ENCODE measurements at regions not wholly inside any gene's neighbourhood (a gene's known extent, or its start where the extent isn't known, plus 50 kb on each side); places are given as distances from the start of the nearest gene placed in this dataset.
A peak's percentile ranks its signal among the peaks of the same experiment; 100 is the strongest.

DNA sequence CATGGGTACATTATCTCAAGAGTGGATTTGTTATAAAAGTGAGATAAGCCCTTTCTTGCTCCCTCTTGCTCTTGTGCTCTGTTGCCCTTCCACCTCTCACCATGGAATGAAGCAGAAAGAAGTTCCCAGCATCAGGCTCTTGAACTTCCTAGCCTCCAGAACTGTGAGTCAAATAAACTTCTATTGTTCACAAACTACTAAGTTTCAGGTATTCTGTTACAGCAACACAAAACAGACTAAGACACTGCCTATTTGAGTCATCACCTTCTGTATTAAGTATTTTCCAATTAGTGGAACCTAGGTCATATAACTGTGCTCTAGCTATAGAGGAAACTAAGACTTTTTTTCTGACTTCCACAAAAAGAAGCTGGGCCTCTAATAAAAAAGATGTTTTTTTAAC, 201.2 kb upstream of the FOXG1 start:
- no peaks in the 10 kb centered on the region for H3K36me3 Mint-ChIP-seq (ENCODE audit: low read depth, unreplicated experiment)
- Histone ChIP-seq H3K27me3 (ENCODE audit: insufficient read depth, low read length) (no peaks in the 10 kb centered on the region), H2AFZ (ENCODE audit: low read depth, low read length) (no peak overlapping the region), H3K4me3 (ENCODE audit: insufficient read depth, low read depth, low read length) (no peak overlapping the region), H3K4me2 (ENCODE audit: low read length) (no peak overlapping the region), H4K20me1 (ENCODE audit: insufficient read depth, low read length) (no peaks in the 10 kb centered on the region), H3K4me1 (ENCODE audit: insufficient read depth, low read length) (no peaks in the 10 kb centered on the region), H3K36me3 (ENCODE audit: insufficient read depth, low read length) (no peaks in the 10 kb centered on the region), H3K9me3 (ENCODE audit: insufficient read depth, low read depth, low read length) (no peaks in the 10 kb centered on the region), H3K27ac (ENCODE audit: low read depth, low read length) (no peak overlapping the region), H3K9ac (ENCODE audit: low read length) (no peak overlapping the region), H3K79me2 (ENCODE audit: insufficient read depth, low read length) (no peaks in the 10 kb centered on the region)
- peaks cover 2% of the 10 kb centered on the region for H3K4me1 Mint-ChIP-seq (ENCODE audit: low read depth, unreplicated experiment)
- no peak overlapping the region for H3K4me3 Mint-ChIP-seq (ENCODE audit: unreplicated experiment)
- H3K9me3 Mint-ChIP-seq (ENCODE audit: unreplicated experiment) = peaks cover 2% of the 10 kb centered on the region
- FAIRE-seq (no peak), DNase-seq (ENCODE audit: low read depth) (no peak)
- H3K27me3 Mint-ChIP-seq (ENCODE audit: low read depth, unreplicated experiment) = no peaks in the 10 kb centered on the region
- no peak for TF ChIP-seq EZH2 (IDR thresholded peaks at IDR 0.05; ENCODE audit: insufficient read depth, low read length)
- TF ChIP-seq, protein P1, sequence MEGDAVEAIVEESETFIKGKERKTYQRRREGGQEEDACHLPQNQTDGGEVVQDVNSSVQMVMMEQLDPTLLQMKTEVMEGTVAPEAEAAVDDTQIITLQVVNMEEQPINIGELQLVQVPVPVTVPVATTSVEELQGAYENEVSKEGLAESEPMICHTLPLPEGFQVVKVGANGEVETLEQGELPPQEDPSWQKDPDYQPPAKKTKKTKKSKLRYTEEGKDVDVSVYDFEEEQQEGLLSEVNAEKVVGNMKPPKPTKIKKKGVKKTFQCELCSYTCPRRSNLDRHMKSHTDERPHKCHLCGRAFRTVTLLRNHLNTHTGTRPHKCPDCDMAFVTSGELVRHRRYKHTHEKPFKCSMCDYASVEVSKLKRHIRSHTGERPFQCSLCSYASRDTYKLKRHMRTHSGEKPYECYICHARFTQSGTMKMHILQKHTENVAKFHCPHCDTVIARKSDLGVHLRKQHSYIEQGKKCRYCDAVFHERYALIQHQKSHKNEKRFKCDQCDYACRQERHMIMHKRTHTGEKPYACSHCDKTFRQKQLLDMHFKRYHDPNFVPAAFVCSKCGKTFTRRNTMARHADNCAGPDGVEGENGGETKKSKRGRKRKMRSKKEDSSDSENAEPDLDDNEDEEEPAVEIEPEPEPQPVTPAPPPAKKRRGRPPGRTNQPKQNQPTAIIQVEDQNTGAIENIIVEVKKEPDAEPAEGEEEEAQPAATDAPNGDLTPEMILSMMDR (IDR thresholded peaks at IDR 0.05; ENCODE audit: insufficient read depth, low read depth, low read length) = no peak
- no peak overlapping the region for H3K27ac Mint-ChIP-seq (ENCODE audit: unreplicated experiment)

GRCh38 chr14:28570391-28570790, 196.2 kb upstream of the FOXG1 start:
- no peak overlapping the region for H3K27ac ChIP-seq (ENCODE audit: low read depth, low read length)
- no peak overlapping the region for H2AFZ ChIP-seq (ENCODE audit: low read depth, low read length)
- peaks cover 9% of the 10 kb centered on the region for H3K9me3 ChIP-seq (ENCODE audit: insufficient read depth, low read depth, low read length)
- Mint-ChIP-seq H3K4me3 (ENCODE audit: unreplicated experiment) (no peak overlapping the region), H3K36me3 (ENCODE audit: low read depth, unreplicated experiment) (no peaks in the 10 kb centered on the region), H3K27ac (ENCODE audit: unreplicated experiment) (no peak overlapping the region), H3K4me1 (ENCODE audit: low read depth, unreplicated experiment) (peaks cover 5% of the 10 kb centered on the region), H3K27me3 (ENCODE audit: low read depth, unreplicated experiment) (no peaks in the 10 kb centered on the region), H3K9me3 (ENCODE audit: unreplicated experiment) (peaks cover 12% of the 10 kb centered on the region)
- H3K4me3 ChIP-seq (ENCODE audit: insufficient read depth, low read depth, low read length) = no peak overlapping the region
- H3K4me1 ChIP-seq (ENCODE audit: insufficient read depth, low read length) = no peaks in the 10 kb centered on the region
- peak; percentile 21 for DNase-seq (ENCODE audit: low read depth)
- H3K27me3 ChIP-seq (ENCODE audit: insufficient read depth, low read length) = no peaks in the 10 kb centered on the region
- TF ChIP-seq, protein P1 (IDR thresholded peaks at IDR 0.05; ENCODE audit: insufficient read depth, low read depth, low read length) = no peak
- no peak for TF ChIP-seq EZH2 (IDR thresholded peaks at IDR 0.05; ENCODE audit: insufficient read depth, low read length)
- no peaks in the 10 kb centered on the region for H4K20me1 ChIP-seq (ENCODE audit: insufficient read depth, low read length)
- no peaks in the 10 kb centered on the region for H3K36me3 ChIP-seq (ENCODE audit: insufficient read depth, low read length)
- no peak overlapping the region for H3K4me2 ChIP-seq (ENCODE audit: low read length)
- no peaks in the 10 kb centered on the region for H3K79me2 ChIP-seq (ENCODE audit: insufficient read depth, low read length)
- FAIRE-seq = no peak
- no peak overlapping the region for H3K9ac ChIP-seq (ENCODE audit: low read length)

- Mint-ChIP-seq H3K36me3 (ENCODE audit: low read depth, unreplicated experiment) (no peaks in the 10 kb centered on the region), H3K27ac (ENCODE audit: unreplicated experiment) (no peak overlapping the region), H3K4me1 (ENCODE audit: low read depth, unreplicated experiment) (peaks cover 5% of the 10 kb centered on the region), H3K9me3 (ENCODE audit: unreplicated experiment) (peaks cover 12% of the 10 kb centered on the region), H3K4me3 (ENCODE audit: unreplicated experiment) (no peak overlapping the region), H3K27me3 (ENCODE audit: low read depth, unreplicated experiment) (no peaks in the 10 kb centered on the region)
- no peaks in the 10 kb centered on the region for H3K79me2 ChIP-seq (ENCODE audit: insufficient read depth, low read length)
- DNase-seq (ENCODE audit: low read depth) (peak; percentile 52), FAIRE-seq (no peak)
- H3K9me3 ChIP-seq (ENCODE audit: insufficient read depth, low read depth, low read length) = peaks cover 9% of the 10 kb centered on the region
- H2AFZ ChIP-seq (ENCODE audit: low read depth, low read length) = no peak overlapping the region
- no peak for TF ChIP-seq EZH2 (IDR thresholded peaks at IDR 0.05; ENCODE audit: insufficient read depth, low read length)
- TF ChIP-seq, protein P1 (IDR thresholded peaks at IDR 0.05; ENCODE audit: insufficient read depth, low read depth, low read length) = no peak
- H3K4me1 ChIP-seq (ENCODE audit: insufficient read depth, low read length) = no peaks in the 10 kb centered on the region
- H3K27me3 ChIP-seq (ENCODE audit: insufficient read depth, low read length) = no peaks in the 10 kb centered on the region
- H4K20me1 ChIP-seq (ENCODE audit: insufficient read depth, low read length) = no peaks in the 10 kb centered on the region
- no peak overlapping the region for H3K27ac ChIP-seq (ENCODE audit: low read depth, low read length)
- no peak overlapping the region for H3K4me3 ChIP-seq (ENCODE audit: insufficient read depth, low read depth, low read length)
- H3K4me2 ChIP-seq (ENCODE audit: low read length) = no peak overlapping the region
- H3K36me3 ChIP-seq (ENCODE audit: insufficient read depth, low read length) = no peaks in the 10 kb centered on the region
- H3K9ac ChIP-seq (ENCODE audit: low read length) = no peak overlapping the region
Observed at GRCh38 chr14:28571636-28572035, 195.0 kb upstream of the FOXG1 start.
